Neural cell (in vitro differentiated cells): ENCODE measurements at regions not wholly inside any gene's neighbourhood (a gene's known extent, or its start where the extent isn't known, plus 50 kb on each side); places are given as distances from the start of the nearest gene placed in this dataset.

Source experiments
- H2AFZ ChIP-seq: fragments of 200-600, 300-800 bp; sonication (generic), shearing (Covaris generic); 2 replicates; pipeline ENCODE4 v1.6.0; 2014; ENCODE audit warnings: low read depth, mild to moderate bottlenecking, antibody characterized with exemption, low read length, moderate library complexity
- H3F3A ChIP-seq: fragments of 200-600 bp; shearing (Covaris generic); 2 replicates; pipeline ENCODE4 v1.6.1; 2016; ENCODE audit warnings: mild to moderate bottlenecking, moderate library complexity, mixed read lengths, antibody characterized with exemption, low read length; ENCODE audit not compliant: insufficient read depth, poor library complexity, severe bottlenecking
- H3K27ac ChIP-seq: fragments of 200-600, 300-800 bp; sonication (generic), shearing (Covaris generic); 2 replicates; pipeline ENCODE4 v1.5.1; 2014; ENCODE audit warnings: mild to moderate bottlenecking, low read length, moderate library complexity
- H3K27me3 ChIP-seq: fragments of 300-800, 200-600 bp; sonication (generic), shearing (Covaris generic); 2 replicates; pipeline ENCODE4 v1.6.0; 2014; ENCODE audit warnings: mild to moderate bottlenecking, low read depth, low read length, moderate library complexity; ENCODE audit not compliant: insufficient read depth
- H3K36me3 ChIP-seq: fragments of 300-800, 200-600 bp; sonication (generic), shearing (Covaris generic); 2 replicates; pipeline ENCODE4 v1.5.1; 2014; ENCODE audit warnings: mild to moderate bottlenecking, antibody characterized with exemption, low read length, moderate library complexity; ENCODE audit not compliant: insufficient read depth
- H3K4me2 ChIP-seq: fragments of 300-800, 200-600 bp; sonication (generic), shearing (Covaris generic); 2 replicates; pipeline ENCODE4 v1.6.0; 2014; ENCODE audit warnings: mild to moderate bottlenecking, low read length
- H3K4me3 ChIP-seq: fragments of 300-800, 200-600 bp; sonication (generic), shearing (Covaris generic); 2 replicates; pipeline ENCODE4 v1.5.1; 2014; ENCODE audit warnings: mild to moderate bottlenecking, low read length, moderate library complexity
- H3K79me2 ChIP-seq: fragments of 200-600 bp; shearing (Covaris generic); replicated peaks from 2 replicates; pipeline ENCODE4 v1.6.0; 2014; ENCODE audit warnings: mild to moderate bottlenecking, low read length, moderate library complexity; ENCODE audit not compliant: insufficient read depth
- H3K9ac ChIP-seq: fragments of 300-800, 200-600 bp; sonication (generic), shearing (Covaris generic); 2 replicates; pipeline ENCODE4 v1.6.1; 2016; ENCODE audit warnings: mild to moderate bottlenecking, low read length, mixed read lengths
- H3K9me2 ChIP-seq: fragments of 200-600 bp; shearing (Covaris generic); 2 replicates; pipeline ENCODE4 v1.6.1; 2016; ENCODE audit warnings: mild to moderate bottlenecking, low read length, mixed read lengths; ENCODE audit not compliant: insufficient read depth
- H3K9me3 ChIP-seq: fragments of 200-600, 300-800 bp; sonication (generic), shearing (Covaris generic); 2 replicates; pipeline ENCODE4 v1.6.1; 2016; ENCODE audit warnings: mild to moderate bottlenecking, mixed run types, low read length, moderate library complexity, mixed read lengths
- H4K20me1 ChIP-seq: fragments of 200-600 bp; shearing (Covaris generic); 2 replicates; pipeline ENCODE4 v1.6.1; 2016; ENCODE audit warnings: mild to moderate bottlenecking, mixed run types; ENCODE audit not compliant: insufficient read depth
- EP300 ChIP-seq: fragments of 450-650 bp; conservative IDR thresholded peaks from 2 replicates; pipeline ENCODE4 v1.6.1; 2014; ENCODE audit warnings: antibody characterized with exemption, mild to moderate bottlenecking, moderate library complexity; ENCODE audit not compliant: poor library complexity, severe bottlenecking
- EZH2 ChIP-seq: fragments of 200-600, 300-800 bp; shearing (Covaris generic), sonication (generic); IDR thresholded peaks from 2 replicates; pipeline ENCODE4 v1.6.1; 2014; ENCODE audit warnings: antibody characterized with exemption, low read length, borderline replicate concordance, mild to moderate bottlenecking; ENCODE audit not compliant: insufficient read depth, poor library complexity, severe bottlenecking
- MXI1 ChIP-seq: fragments of 450-650 bp; conservative IDR thresholded peaks from 2 replicates; pipeline ENCODE4 v1.6.1; 2014; ENCODE audit warnings: antibody characterized with exemption, mild to moderate bottlenecking; ENCODE audit not compliant: poor library complexity, severe bottlenecking
- POLR2AphosphoS5 ChIP-seq: IDR thresholded peaks from 2 replicates; pipeline ENCODE4 v1.6.1; 2012
- RAD21 ChIP-seq: fragments of 450-650 bp; conservative IDR thresholded peaks from 2 replicates; pipeline ENCODE4 v1.6.1; 2014; ENCODE audit warnings: antibody characterized with exemption, mild to moderate bottlenecking, moderate library complexity
- SMC3 ChIP-seq: fragments of 450-650 bp; conservative IDR thresholded peaks from 2 replicates; pipeline ENCODE4 v1.6.1; 2014; ENCODE audit warnings: antibody characterized with exemption, mild to moderate bottlenecking, moderate library complexity; ENCODE audit not compliant: poor library complexity
- TAF1 ChIP-seq: IDR thresholded peaks from 2 replicates; pipeline ENCODE4 v1.6.1; 2012; ENCODE audit warnings: low read depth
- TF ChIP-seq, protein P1 (sequence below): IDR thresholded peaks from 2 replicates; pipeline ENCODE4 v1.6.1; 2012; ENCODE audit warnings: borderline replicate concordance
- TF ChIP-seq, protein P2 (sequence below): fragments of 450-650 bp; IDR thresholded peaks from 2 replicates; pipeline ENCODE4 v1.5.1; 2014; ENCODE audit warnings: antibody characterized with exemption, mild to moderate bottlenecking, moderate library complexity; ENCODE audit not compliant: poor library complexity, severe bottlenecking

- Histone ChIP-seq H3F3A (no peaks in the 10 kb centered on the region), H2AFZ (no peak overlapping the region), H4K20me1 (no peaks in the 10 kb centered on the region), H3K4me2 (no peak overlapping the region), H3K9me3 (no peaks in the 10 kb centered on the region), H3K4me3 (no peak overlapping the region), H3K9me2 (no peaks in the 10 kb centered on the region), H3K9ac (no peak overlapping the region), H3K27me3 (no peaks in the 10 kb centered on the region), H3K79me2 (no peaks in the 10 kb centered on the region), H3K36me3 (no peaks in the 10 kb centered on the region), H3K27ac (no peak overlapping the region)
- TF ChIP-seq, protein P1, sequence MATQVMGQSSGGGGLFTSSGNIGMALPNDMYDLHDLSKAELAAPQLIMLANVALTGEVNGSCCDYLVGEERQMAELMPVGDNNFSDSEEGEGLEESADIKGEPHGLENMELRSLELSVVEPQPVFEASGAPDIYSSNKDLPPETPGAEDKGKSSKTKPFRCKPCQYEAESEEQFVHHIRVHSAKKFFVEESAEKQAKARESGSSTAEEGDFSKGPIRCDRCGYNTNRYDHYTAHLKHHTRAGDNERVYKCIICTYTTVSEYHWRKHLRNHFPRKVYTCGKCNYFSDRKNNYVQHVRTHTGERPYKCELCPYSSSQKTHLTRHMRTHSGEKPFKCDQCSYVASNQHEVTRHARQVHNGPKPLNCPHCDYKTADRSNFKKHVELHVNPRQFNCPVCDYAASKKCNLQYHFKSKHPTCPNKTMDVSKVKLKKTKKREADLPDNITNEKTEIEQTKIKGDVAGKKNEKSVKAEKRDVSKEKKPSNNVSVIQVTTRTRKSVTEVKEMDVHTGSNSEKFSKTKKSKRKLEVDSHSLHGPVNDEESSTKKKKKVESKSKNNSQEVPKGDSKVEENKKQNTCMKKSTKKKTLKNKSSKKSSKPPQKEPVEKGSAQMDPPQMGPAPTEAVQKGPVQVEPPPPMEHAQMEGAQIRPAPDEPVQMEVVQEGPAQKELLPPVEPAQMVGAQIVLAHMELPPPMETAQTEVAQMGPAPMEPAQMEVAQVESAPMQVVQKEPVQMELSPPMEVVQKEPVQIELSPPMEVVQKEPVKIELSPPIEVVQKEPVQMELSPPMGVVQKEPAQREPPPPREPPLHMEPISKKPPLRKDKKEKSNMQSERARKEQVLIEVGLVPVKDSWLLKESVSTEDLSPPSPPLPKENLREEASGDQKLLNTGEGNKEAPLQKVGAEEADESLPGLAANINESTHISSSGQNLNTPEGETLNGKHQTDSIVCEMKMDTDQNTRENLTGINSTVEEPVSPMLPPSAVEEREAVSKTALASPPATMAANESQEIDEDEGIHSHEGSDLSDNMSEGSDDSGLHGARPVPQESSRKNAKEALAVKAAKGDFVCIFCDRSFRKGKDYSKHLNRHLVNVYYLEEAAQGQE = no peak
- TF ChIP-seq TAF1 (no peak), RAD21 (no peak), EZH2 (no peak)
Observed at GRCh38 chr3:53949541-53949940, 57.9 kb upstream of the SELENOK start.

DNA sequence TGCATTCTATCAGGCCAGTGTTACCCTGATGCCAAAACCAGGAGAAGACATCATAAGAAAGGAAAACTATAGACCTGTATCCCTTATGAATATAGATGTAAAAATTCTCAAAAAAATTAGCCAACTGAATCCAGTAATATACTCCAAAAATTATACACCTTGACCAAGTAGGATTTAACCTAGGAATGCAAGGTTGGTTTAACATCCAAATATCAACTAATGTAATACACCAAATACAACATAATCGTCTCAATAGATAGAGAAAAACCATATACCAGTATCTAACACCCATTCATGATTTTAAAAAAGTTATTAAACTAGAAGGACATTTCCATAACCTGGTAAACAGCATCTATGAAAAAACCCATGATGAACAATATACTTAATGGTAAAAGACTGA is 56.5 kb upstream of the SELENOK start:
- H3K9me2 ChIP-seq = no peaks in the 10 kb centered on the region
- H3K4me3 ChIP-seq = no peak overlapping the region
- H3F3A ChIP-seq = no peaks in the 10 kb centered on the region
- H4K20me1 ChIP-seq = no peaks in the 10 kb centered on the region
- H3K4me2 ChIP-seq = no peak overlapping the region
- no peak overlapping the region for H3K9ac ChIP-seq
- H3K27me3 ChIP-seq = no peaks in the 10 kb centered on the region
- no peaks in the 10 kb centered on the region for H3K79me2 ChIP-seq
- H3K27ac ChIP-seq = no peak overlapping the region
- H3K9me3 ChIP-seq = no peaks in the 10 kb centered on the region
- H2AFZ ChIP-seq = no peak overlapping the region
- no peak for TF ChIP-seq EZH2
- TF ChIP-seq RAD21 = no peak
- TF ChIP-seq MXI1 = no peak
- TF ChIP-seq SMC3 = no peak
- TF ChIP-seq EP300 = no peak
- TF ChIP-seq, protein P2, sequence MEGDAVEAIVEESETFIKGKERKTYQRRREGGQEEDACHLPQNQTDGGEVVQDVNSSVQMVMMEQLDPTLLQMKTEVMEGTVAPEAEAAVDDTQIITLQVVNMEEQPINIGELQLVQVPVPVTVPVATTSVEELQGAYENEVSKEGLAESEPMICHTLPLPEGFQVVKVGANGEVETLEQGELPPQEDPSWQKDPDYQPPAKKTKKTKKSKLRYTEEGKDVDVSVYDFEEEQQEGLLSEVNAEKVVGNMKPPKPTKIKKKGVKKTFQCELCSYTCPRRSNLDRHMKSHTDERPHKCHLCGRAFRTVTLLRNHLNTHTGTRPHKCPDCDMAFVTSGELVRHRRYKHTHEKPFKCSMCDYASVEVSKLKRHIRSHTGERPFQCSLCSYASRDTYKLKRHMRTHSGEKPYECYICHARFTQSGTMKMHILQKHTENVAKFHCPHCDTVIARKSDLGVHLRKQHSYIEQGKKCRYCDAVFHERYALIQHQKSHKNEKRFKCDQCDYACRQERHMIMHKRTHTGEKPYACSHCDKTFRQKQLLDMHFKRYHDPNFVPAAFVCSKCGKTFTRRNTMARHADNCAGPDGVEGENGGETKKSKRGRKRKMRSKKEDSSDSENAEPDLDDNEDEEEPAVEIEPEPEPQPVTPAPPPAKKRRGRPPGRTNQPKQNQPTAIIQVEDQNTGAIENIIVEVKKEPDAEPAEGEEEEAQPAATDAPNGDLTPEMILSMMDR = no peak
- TF ChIP-seq, protein P1 = no peak
- no peak for TF ChIP-seq TAF1
- no peak for TF ChIP-seq POLR2AphosphoS5
- H3K36me3 ChIP-seq = no peaks in the 10 kb centered on the region
